H1 (cell line): ENCODE measurements at regions not wholly inside any gene's neighbourhood (a gene's known extent, or its start where the extent isn't known, plus 50 kb on each side); places are given as distances from the start of the nearest gene placed in this dataset.

ENCODE experiments used
- CTCF ChIA-PET: fragments of 300-600 bp; sonication (Branson Sonifier 250); formaldehyde crosslinking; loops from one replicate; lab custom pipeline; 2021; ENCODE audit not compliant: partially characterized antibody; lab: Charles Lee
- POLR2A ChIA-PET: fragments of 300-600 bp; sonication (Branson Sonifier 250); formaldehyde crosslinking; loops from one replicate; lab custom pipeline; 2021; ENCODE audit warnings: inconsistent platforms; ENCODE audit not compliant: partially characterized antibody; lab: Charles Lee
- DNase-seq, 2 experiments: peaks; one replicate each; pipeline versions ENCODE4 v3.0.0 to v3.0.0-alpha.2; 2010 to 2022; ENCODE audit warnings: low spot score in 2 of 2, low read depth in 1 of 2, mixed read lengths in 1 of 2
- FAIRE-seq: peaks from 2 replicates; lab custom pipeline; 2011; peaks lifted over from hg19 to GRCh38; lab: Jason Lieb, UNC
- H2AFZ ChIP-seq: 2 replicates; pipeline ENCODE4 v1.8.1; 2012; ENCODE audit warnings: low read length, inconsistent platforms
- H2AK5ac ChIP-seq: 2 replicates; pipeline ENCODE4 v1.6.1; 2013; ENCODE audit warnings: low read depth, low read length
- H2BK120ac ChIP-seq: replicated peaks from 2 replicates; pipeline ENCODE3; 2013; ENCODE audit warnings: low read depth, low read length, inconsistent platforms
- H2BK12ac ChIP-seq: 2 replicates; pipeline ENCODE4 v1.6.1; 2013; ENCODE audit warnings: low read depth, low read length
- H2BK15ac ChIP-seq: 2 replicates; pipeline ENCODE4 v1.6.1; 2013; ENCODE audit warnings: low read length
- H2BK20ac ChIP-seq: 2 replicates; pipeline ENCODE4 v1.6.1; 2013; ENCODE audit warnings: low read length
- H2BK5ac ChIP-seq: 2 replicates; pipeline ENCODE4 v1.6.1; 2013; ENCODE audit warnings: low read depth, low read length
- H3K14ac ChIP-seq: 2 replicates; pipeline ENCODE4 v1.6.1; 2013; ENCODE audit warnings: inconsistent platforms; ENCODE audit not compliant: insufficient read length
- H3K18ac ChIP-seq: 2 replicates; pipeline ENCODE4 v1.6.1; 2013; ENCODE audit warnings: low read length; ENCODE audit errors: extremely low read depth
- H3K23ac ChIP-seq: 2 replicates; pipeline ENCODE4 v1.6.1; 2013; ENCODE audit warnings: inconsistent platforms; ENCODE audit not compliant: insufficient read length
- H3K23me2 ChIP-seq: 2 replicates; pipeline ENCODE4 v1.6.1; 2013; ENCODE audit warnings: low read depth, low read length
- H3K27ac ChIP-seq: 2 replicates; pipeline ENCODE4 v1.6.1; 2011; ENCODE audit warnings: low read depth, low read length, inconsistent platforms
- H3K27me3 ChIP-seq, 4 experiments: replicated peaks in 1 of 4; 1 replicate in 1 of 4; 2 replicates in 3 of 4; pipeline versions ENCODE4 v1.6.1 to v1.8.1; 2011 to 2013; ENCODE audit warnings: low read length in 3 of 4, mild to moderate bottlenecking in 3 of 4, inconsistent platforms in 2 of 4, mixed read lengths in 2 of 4, moderate library complexity in 1 of 4; ENCODE audit not compliant: control insufficient read depth in 3 of 4, insufficient read depth in 3 of 4; ENCODE audit errors: extremely low read depth in 1 of 4
- H3K36me3 ChIP-seq, 4 experiments: 2 replicates each; pipeline versions ENCODE4 v1.6.1 to v1.8.1; 2011 to 2013; ENCODE audit warnings: mild to moderate bottlenecking in 4 of 4, low read length in 3 of 4, moderate library complexity in 2 of 4, control low read depth in 1 of 4, inconsistent platforms in 1 of 4; ENCODE audit not compliant: insufficient read depth in 4 of 4, control insufficient read depth in 2 of 4
- H3K4ac ChIP-seq: replicated peaks from 2 replicates; pipeline ENCODE3; 2013; ENCODE audit warnings: low read length, low read depth, mixed read lengths, inconsistent platforms; ENCODE audit not compliant: insufficient read length
- H3K4me1 ChIP-seq, 4 experiments: replicated peaks in 1 of 4; 1 replicate in 1 of 4; 2 replicates in 3 of 4; pipeline versions ENCODE4 v1.6.1 to v1.8.1; 2011 to 2013; ENCODE audit warnings: low read length in 3 of 4, inconsistent platforms in 2 of 4, mixed read lengths in 1 of 4; ENCODE audit not compliant: insufficient read depth in 4 of 4, control insufficient read depth in 3 of 4
- H3K4me2 ChIP-seq, 2 experiments: 2 replicates each; pipeline versions ENCODE4 v1.6.1 to v1.8.1; 2011 to 2013; ENCODE audit warnings: low read depth in 2 of 2, low read length in 2 of 2, control low read depth in 1 of 2, inconsistent platforms in 1 of 2, mild to moderate bottlenecking in 1 of 2; ENCODE audit not compliant: insufficient read depth in 1 of 2
- H3K4me3 ChIP-seq, 4 experiments: fragments of 200-600, 300-600 bp in 1 of 4; sonication (generic), shearing (Covaris generic), sonication (Bioruptor Twin) in 1 of 4; 2 replicates each; pipeline versions ENCODE4 v1.5.1 to v1.8.1; 2011 to 2016; ENCODE audit warnings: low read length in 4 of 4, low read depth in 3 of 4, control low read depth in 2 of 4, inconsistent platforms in 2 of 4, mild to moderate bottlenecking in 2 of 4, mixed read lengths in 1 of 4, moderate library complexity in 1 of 4; ENCODE audit not compliant: insufficient read depth in 2 of 4; ENCODE audit errors: extremely low read depth in 1 of 4
- H3K56ac ChIP-seq: replicated peaks from 2 replicates; pipeline ENCODE3; 2013; ENCODE audit warnings: low read depth, mild to moderate bottlenecking, mixed read lengths, low read length, inconsistent platforms; ENCODE audit not compliant: insufficient read length
- H3K79me1 ChIP-seq: 2 replicates; pipeline ENCODE4 v1.6.1; 2013; ENCODE audit warnings: low read depth, low read length, control low read depth
- H3K79me2 ChIP-seq, 2 experiments: 2 replicates each; pipeline versions ENCODE4 v1.6.1 to v1.8.1; 2012 to 2013; ENCODE audit warnings: low read length in 2 of 2, mild to moderate bottlenecking in 2 of 2, inconsistent platforms in 1 of 2; ENCODE audit not compliant: insufficient read depth in 2 of 2, control insufficient read depth in 1 of 2
- H3K9ac ChIP-seq, 4 experiments: replicated peaks in 1 of 4; 1 replicate in 1 of 4; 2 replicates in 3 of 4; pipeline versions ENCODE4 v1.6.1 to v1.8.1; 2011 to 2013; ENCODE audit warnings: low read depth in 3 of 4, low read length in 3 of 4, control low read depth in 2 of 4, mild to moderate bottlenecking in 2 of 4, moderate library complexity in 2 of 4, inconsistent platforms in 1 of 4; ENCODE audit errors: extremely low read depth in 1 of 4
- H3K9me3 ChIP-seq, 2 experiments: 2 replicates each; pipeline versions ENCODE4 v1.6.1 to v1.8.1; 2012 to 2013; ENCODE audit warnings: mild to moderate bottlenecking in 2 of 2, moderate library complexity in 2 of 2, control low read depth in 1 of 2, inconsistent platforms in 1 of 2, low read depth in 1 of 2, low read length in 1 of 2, mixed read lengths in 1 of 2; ENCODE audit not compliant: insufficient read depth in 2 of 2
- H4K20me1 ChIP-seq, 2 experiments: replicated peaks in 1 of 2; 2 replicates each; pipeline versions ENCODE3 to v1.8.1; 2011 to 2013; ENCODE audit warnings: inconsistent platforms in 2 of 2, low read length in 2 of 2, mild to moderate bottlenecking in 1 of 2; ENCODE audit not compliant: insufficient read depth in 2 of 2, control insufficient read depth in 1 of 2
- H4K5ac ChIP-seq: 2 replicates; pipeline ENCODE4 v1.6.1; 2013; ENCODE audit warnings: low read length, low read depth, mixed read lengths, inconsistent platforms; ENCODE audit not compliant: insufficient read length
- H4K8ac ChIP-seq: 2 replicates; pipeline ENCODE4 v1.8.0; 2013; ENCODE audit warnings: mild to moderate bottlenecking, moderate library complexity, low read length, inconsistent platforms; ENCODE audit not compliant: insufficient read depth; ENCODE audit errors: extremely low read depth
- H4K91ac ChIP-seq: replicated peaks from 2 replicates; pipeline ENCODE3; 2013; ENCODE audit warnings: low read length, mixed read lengths, inconsistent platforms; ENCODE audit not compliant: insufficient read length
- CTCF ChIP-seq, 3 experiments: IDR thresholded peaks; 1 replicate in 2 of 3; 2 replicates in 1 of 3; pipeline versions ENCODE4 v1.5.1 to v1.6.1; 2011; ENCODE audit warnings: low read length in 3 of 3, mild to moderate bottlenecking in 3 of 3, inconsistent platforms in 2 of 3, low read depth in 1 of 3, moderate library complexity in 1 of 3; ENCODE audit not compliant: insufficient read depth in 1 of 3; ENCODE audit errors: control extremely low read depth in 1 of 3
- KDM4A ChIP-seq: IDR thresholded peaks from one replicate; pipeline ENCODE4 v1.7.1; 2012; ENCODE audit warnings: low read depth, mild to moderate bottlenecking, moderate library complexity, low read length, inconsistent platforms; ENCODE audit not compliant: severe bottlenecking
- RAD21 ChIP-seq, 2 experiments: IDR thresholded peaks in 1 of 2; conservative IDR thresholded peaks in 1 of 2; 2 replicates each; pipeline ENCODE4 v1.6.1; 2011; ENCODE audit warnings: low read depth in 2 of 2, low read length in 2 of 2, improper control_type of control experiment in 1 of 2, inconsistent platforms in 1 of 2, mild to moderate bottlenecking in 1 of 2, moderate library complexity in 1 of 2
- WGBS, 2 experiments: shearing (Covaris generic) in 1 of 2; methylation state at CpG; one replicate each; pipeline versions ENCODE4 v1.1.6 to v1.1.7; 2013 to 2015; ENCODE audit warnings: low lambda C conversion rate in 2 of 2, mixed read lengths in 2 of 2, inconsistent platforms in 1 of 2, low coverage in 1 of 2, missing lambda C conversion rate in 1 of 2; ENCODE audit not compliant: insufficient replicate concordance in 2 of 2, insufficient coverage in 1 of 2, insufficient read length in 1 of 2; ENCODE audit errors: extremely low coverage in 1 of 2, missing lambda C conversion rate in 1 of 2; 5-methylcytosine and 5-hydroxymethylcytosine counted together

- H3K4me2 ChIP-seq: no peak overlapping the region
- H3K4me3 ChIP-seq: no peak overlapping the region
- no peak overlapping the region for H4K5ac ChIP-seq
- H2AK5ac ChIP-seq: no peak overlapping the region
- no peak overlapping the region for H3K23ac ChIP-seq
- 77% methylated on average over 2 of the region's 2 CpGs; no CpG with 5 or more reads in 1 of the 2 experiments for WGBS, 2 experiments
- H3K4me1 ChIP-seq: no peaks in the 10 kb centered on the region
- CTCF ChIA-PET: interaction anchor here (0.7 to 1.2 kb wide), 5 partner anchors 11 to 54 kb away, joined by 3 to 4 read pairs (median 3); no protein-coding TSS in a partner anchor
- H3K27ac ChIP-seq: no peak overlapping the region
- H3K14ac ChIP-seq: no peak overlapping the region
- FAIRE-seq (no peak), DNase-seq (no peak)
- H2AFZ ChIP-seq: no peak overlapping the region
- H3K9ac ChIP-seq: no peak overlapping the region
- no peaks in the 10 kb centered on the region for H3K23me2 ChIP-seq
- H3K36me3 ChIP-seq: no peaks in the 10 kb centered on the region
- H2BK5ac ChIP-seq: no peak overlapping the region
- no peak overlapping the region for H2BK12ac ChIP-seq
- no peak overlapping the region for H3K56ac ChIP-seq
- H2BK15ac ChIP-seq: no peak overlapping the region
- H2BK20ac ChIP-seq: no peak overlapping the region
- H4K91ac ChIP-seq: no peak overlapping the region
- H4K20me1 ChIP-seq: no peaks in the 10 kb centered on the region
- no peak overlapping the region for H3K4ac ChIP-seq
- H2BK120ac ChIP-seq: no peak overlapping the region
- no peak overlapping the region for H3K18ac ChIP-seq
- no peaks in the 10 kb centered on the region for H3K79me2 ChIP-seq
- no peak overlapping the region for H4K8ac ChIP-seq
- peak in 2 of 3 experiments; percentile 12 to 18; a peak in 2 of 4 replicates for TF ChIP-seq CTCF (IDR thresholded peaks at IDR 0.05; ENCODE audit: control extremely low read depth in 1 of 3, insufficient read depth in 1 of 3, low read depth in 1 of 3, low read length in 3 of 3)
- peak; percentile 12 to 39; a peak in 2 of 4 replicates for TF ChIP-seq RAD21 (IDR thresholded peaks at IDR 0.05 in 1 of 2, conservative IDR thresholded peaks at IDR 0.05 in 1 of 2; ENCODE audit: low read depth in 2 of 2, low read length in 2 of 2)
- TF ChIP-seq KDM4A: no peak
- POLR2A ChIA-PET: no interaction called here
- no peaks in the 10 kb centered on the region for H3K9me3 ChIP-seq
- no peaks in the 10 kb centered on the region for H3K27me3 ChIP-seq
- H3K79me1 ChIP-seq: no peaks in the 10 kb centered on the region
These were observed 139.3 kb upstream of the FRMPD4 start for GRCh38 chrX:11998944-11999343.
